K562 (cell line): ENCODE measurements at regions not wholly inside any gene's neighbourhood (a gene's known extent, or its start where the extent isn't known, plus 50 kb on each side); places are given as distances from the start of the nearest gene placed in this dataset.

Source experiments
- ATAC-seq: fragments of 200-7000 bp; cut with Tn5 transposase; 3 replicates; pipeline ENCODE4 v1.9.1; 2020; ENCODE audit warnings: moderate library complexity
- BruUV-seq: library from RNA; stranded (reverse); fragments of 400-500 nt; replicated peaks from 2 replicates; lab custom pipeline; 2021; lab: Mats Ljungman, UMichigan
- CTCF ChIA-PET: fragments of 300-600 bp; formaldehyde crosslinking; extraction: SDS; loops from one replicate; lab custom pipeline; 2021; ENCODE audit warnings: low intra/inter-chr PET ratio; lab: Yijun Ruan, JAX
- POLR2A ChIA-PET: fragments of 300-600, 350-650 bp; sonication (Branson Sonifier 250); formaldehyde crosslinking; extraction: SDS; loops from one replicate; lab custom pipeline; 2021; ENCODE audit warnings: antibody characterized with exemption, inconsistent platforms; lab: Yijun Ruan, JAX
- DNase-seq, 4 experiments: peaks; one replicate each; pipeline versions ENCODE4 v3.0.0 to v3.0.0-alpha.2; 2011 to 2018; ENCODE audit warnings: low spot score in 3 of 4, mixed read lengths in 3 of 4; ENCODE audit errors: extremely low read depth in 1 of 4
- FAIRE-seq: peaks from 2 replicates; lab custom pipeline; 2011; peaks lifted over from hg19 to GRCh38; lab: Jason Lieb, UNC
- H2AFZ ChIP-seq: 2 replicates; pipeline ENCODE4 v1.6.0; 2011; ENCODE audit warnings: low read depth, low read length, control low read depth, inconsistent platforms
- H3K27ac ChIP-seq: fragments of 200-600 bp; 3 replicates; pipeline ENCODE4 v1.8.0; 2011; ENCODE audit warnings: low read depth, mild to moderate bottlenecking, control low read depth, inconsistent platforms, low read length, moderate library complexity, mixed read lengths; ENCODE audit errors: extremely low read depth
- H3K27me3 ChIP-seq, 2 experiments: fragments of 300-600 bp in 1 of 2; 2 replicates in 1 of 2; 3 replicates in 1 of 2; pipeline versions ENCODE4 v1.6.0 to v1.8.0; 2011; ENCODE audit warnings: inconsistent platforms in 2 of 2, low read length in 2 of 2, mild to moderate bottlenecking in 1 of 2, mixed read lengths in 1 of 2, moderate library complexity in 1 of 2; ENCODE audit not compliant: control insufficient read depth in 2 of 2, insufficient read depth in 2 of 2
- H3K36me3 ChIP-seq: fragments of 300-600 bp; 3 replicates; pipeline ENCODE4 v1.8.0; 2011; ENCODE audit warnings: mild to moderate bottlenecking, low read length, inconsistent platforms; ENCODE audit not compliant: control insufficient read depth, insufficient read depth
- H3K4me1 ChIP-seq, 2 experiments: fragments of 200-600 bp in 1 of 2; replicated peaks in 1 of 2; 2 replicates in 1 of 2; 3 replicates in 1 of 2; pipeline versions ENCODE4 v1.5.1 to v1.8.0; 2011; ENCODE audit warnings: inconsistent platforms in 2 of 2, low read length in 2 of 2, mild to moderate bottlenecking in 1 of 2, mixed read lengths in 1 of 2, moderate library complexity in 1 of 2; ENCODE audit not compliant: control insufficient read depth in 2 of 2, insufficient read depth in 2 of 2
- H3K4me2 ChIP-seq: 2 replicates; pipeline ENCODE4 v1.6.1; 2011; ENCODE audit warnings: low read length, control low read depth, inconsistent platforms, mixed read lengths; ENCODE audit not compliant: insufficient read depth
- H3K4me3 ChIP-seq: fragments of 200-600 bp; sonication (generic), shearing (Covaris generic); 2 replicates; pipeline ENCODE4 v1.5.1; 2016; ENCODE audit warnings: control low read depth, inconsistent platforms
- H3K79me2 ChIP-seq: fragments of 200-600 bp; 3 replicates; pipeline ENCODE4 v1.8.0; 2011; ENCODE audit warnings: low read length, inconsistent platforms; ENCODE audit not compliant: control insufficient read depth, insufficient read depth
- H3K9ac ChIP-seq, 2 experiments: 2 replicates each; pipeline versions ENCODE4 v1.6.0 to v1.6.1; 2011; ENCODE audit warnings: low read depth in 2 of 2, low read length in 2 of 2, control low read depth in 1 of 2, inconsistent platforms in 1 of 2, mild to moderate bottlenecking in 1 of 2, mixed read lengths in 1 of 2; ENCODE audit not compliant: insufficient read depth in 1 of 2
- H3K9me1 ChIP-seq: one replicate; pipeline ENCODE4 v1.6.0; 2011; ENCODE audit warnings: inconsistent platforms, mild to moderate bottlenecking, low read length, moderate library complexity; ENCODE audit not compliant: control insufficient read depth, insufficient read depth
- H3K9me3 ChIP-seq: replicated peaks from 2 replicates; pipeline ENCODE4 v1.5.1; 2011; ENCODE audit warnings: low read depth, low read length, inconsistent platforms; ENCODE audit not compliant: control insufficient read depth, insufficient read depth
- H4K20me1 ChIP-seq: replicated peaks from 2 replicates; pipeline ENCODE4 v1.6.1; 2011; ENCODE audit warnings: low read length, inconsistent platforms, mixed read lengths; ENCODE audit not compliant: control insufficient read depth, insufficient read depth
- ZNF263 ChIP-seq: sonication (generic); formaldehyde crosslinking; IDR thresholded peaks from 2 replicates; pipeline ENCODE4 v1.8.0; 2022; ENCODE audit warnings: mild to moderate bottlenecking, missing genetic modification reagents, borderline replicate concordance
- WGBS: fragments of 100-300 bp; shearing (Covaris generic); methylation state at CpG from one replicate; pipeline ENCODE4 v1.1.6; 2016; ENCODE audit warnings: low coverage, mixed read lengths; ENCODE audit not compliant: insufficient coverage; ENCODE audit errors: missing lambda C conversion rate; 5-methylcytosine and 5-hydroxymethylcytosine counted together
- in situ Hi-C: fragments of 300-500 bp; cut with MboI; formaldehyde crosslinking; loops from 4 replicates; pipeline ENCODE4 v1.15.0; 2018; ENCODE audit warnings: inconsistent platforms, mixed read lengths
- intact Hi-C: fragments of 100-400 bp; cut with micrococcal nuclease; formaldehyde crosslinking; loops from 2 replicates; pipeline ENCODE4 v1.14.2; 2022
- TF ChIP-seq, protein P1 (sequence below): sonication (generic); formaldehyde crosslinking; IDR thresholded peaks from 2 replicates; pipeline ENCODE4 v1.8.0; 2023; ENCODE audit warnings: mild to moderate bottlenecking, missing genetic modification reagents
- TF ChIP-seq, protein P2 (sequence below): IDR thresholded peaks from 2 replicates; pipeline ENCODE4 v1.6.1; 2014; ENCODE audit warnings: antibody characterized with exemption
- TF ChIP-seq, protein P3 (sequence below): fragments of 250-450 bp; sonication (Bioruptor Pico); IDR thresholded peaks from 2 replicates; pipeline ENCODE4 v1.9.0; 2021; ENCODE audit warnings: mild to moderate bottlenecking

DNA sequence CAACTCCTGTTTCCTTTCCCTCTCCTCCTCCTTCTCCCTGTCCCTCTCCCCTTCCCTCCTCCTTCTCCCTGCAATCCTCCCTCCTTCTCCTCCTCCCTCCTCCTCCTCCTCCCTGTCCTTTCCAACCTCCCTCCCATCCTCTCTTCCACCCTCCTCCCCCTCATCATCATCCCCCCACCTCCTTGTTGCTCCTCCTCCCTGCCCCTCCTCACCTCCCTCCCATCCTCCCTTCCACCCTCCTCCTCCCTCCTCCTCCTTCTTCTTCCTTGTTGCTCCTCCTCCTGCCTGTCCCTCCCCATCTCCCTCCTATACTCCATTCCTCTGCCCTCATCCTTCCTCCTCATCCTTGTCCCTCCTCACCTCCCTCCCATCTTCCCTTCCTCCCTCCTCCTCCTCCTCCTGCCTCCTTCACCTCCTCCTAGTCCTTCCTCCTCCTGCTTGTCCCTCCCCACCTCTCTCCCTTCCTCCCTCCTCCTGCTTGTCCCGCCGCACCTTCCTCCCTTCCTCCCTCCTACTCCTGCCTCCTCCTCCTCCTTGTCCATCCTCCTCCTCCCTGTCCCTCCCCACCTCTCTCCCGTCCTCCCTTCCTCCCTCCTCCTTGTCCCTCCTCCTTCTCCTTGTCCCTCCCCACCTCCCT is 222.5 kb downstream of the IRF8 start:
- H2AFZ ChIP-seq, result no peak overlapping the region
- no peaks in the 10 kb centered on the region for H3K9me1 ChIP-seq
- no peak overlapping the region for H3K27ac ChIP-seq
- POLR2A ChIA-PET, result no interaction called here
- no peaks in the 10 kb centered on the region for H3K79me2 ChIP-seq
- H3K36me3 ChIP-seq, result no peaks in the 10 kb centered on the region
- no peaks in the 10 kb centered on the region for H3K4me1 ChIP-seq
- peaks cover 9 to 40% of the 10 kb centered on the region in 2 experiments; a peak in 4 of 5 replicates for H3K27me3 ChIP-seq
- no peak overlapping the region for H3K4me2 ChIP-seq
- TF ChIP-seq, protein P1, sequence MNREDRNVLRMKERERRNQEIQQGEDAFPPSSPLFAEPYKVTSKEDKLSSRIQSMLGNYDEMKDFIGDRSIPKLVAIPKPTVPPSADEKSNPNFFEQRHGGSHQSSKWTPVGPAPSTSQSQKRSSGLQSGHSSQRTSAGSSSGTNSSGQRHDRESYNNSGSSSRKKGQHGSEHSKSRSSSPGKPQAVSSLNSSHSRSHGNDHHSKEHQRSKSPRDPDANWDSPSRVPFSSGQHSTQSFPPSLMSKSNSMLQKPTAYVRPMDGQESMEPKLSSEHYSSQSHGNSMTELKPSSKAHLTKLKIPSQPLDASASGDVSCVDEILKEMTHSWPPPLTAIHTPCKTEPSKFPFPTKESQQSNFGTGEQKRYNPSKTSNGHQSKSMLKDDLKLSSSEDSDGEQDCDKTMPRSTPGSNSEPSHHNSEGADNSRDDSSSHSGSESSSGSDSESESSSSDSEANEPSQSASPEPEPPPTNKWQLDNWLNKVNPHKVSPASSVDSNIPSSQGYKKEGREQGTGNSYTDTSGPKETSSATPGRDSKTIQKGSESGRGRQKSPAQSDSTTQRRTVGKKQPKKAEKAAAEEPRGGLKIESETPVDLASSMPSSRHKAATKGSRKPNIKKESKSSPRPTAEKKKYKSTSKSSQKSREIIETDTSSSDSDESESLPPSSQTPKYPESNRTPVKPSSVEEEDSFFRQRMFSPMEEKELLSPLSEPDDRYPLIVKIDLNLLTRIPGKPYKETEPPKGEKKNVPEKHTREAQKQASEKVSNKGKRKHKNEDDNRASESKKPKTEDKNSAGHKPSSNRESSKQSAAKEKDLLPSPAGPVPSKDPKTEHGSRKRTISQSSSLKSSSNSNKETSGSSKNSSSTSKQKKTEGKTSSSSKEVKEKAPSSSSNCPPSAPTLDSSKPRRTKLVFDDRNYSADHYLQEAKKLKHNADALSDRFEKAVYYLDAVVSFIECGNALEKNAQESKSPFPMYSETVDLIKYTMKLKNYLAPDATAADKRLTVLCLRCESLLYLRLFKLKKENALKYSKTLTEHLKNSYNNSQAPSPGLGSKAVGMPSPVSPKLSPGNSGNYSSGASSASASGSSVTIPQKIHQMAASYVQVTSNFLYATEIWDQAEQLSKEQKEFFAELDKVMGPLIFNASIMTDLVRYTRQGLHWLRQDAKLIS, result no peak
- TF ChIP-seq, protein P2, sequence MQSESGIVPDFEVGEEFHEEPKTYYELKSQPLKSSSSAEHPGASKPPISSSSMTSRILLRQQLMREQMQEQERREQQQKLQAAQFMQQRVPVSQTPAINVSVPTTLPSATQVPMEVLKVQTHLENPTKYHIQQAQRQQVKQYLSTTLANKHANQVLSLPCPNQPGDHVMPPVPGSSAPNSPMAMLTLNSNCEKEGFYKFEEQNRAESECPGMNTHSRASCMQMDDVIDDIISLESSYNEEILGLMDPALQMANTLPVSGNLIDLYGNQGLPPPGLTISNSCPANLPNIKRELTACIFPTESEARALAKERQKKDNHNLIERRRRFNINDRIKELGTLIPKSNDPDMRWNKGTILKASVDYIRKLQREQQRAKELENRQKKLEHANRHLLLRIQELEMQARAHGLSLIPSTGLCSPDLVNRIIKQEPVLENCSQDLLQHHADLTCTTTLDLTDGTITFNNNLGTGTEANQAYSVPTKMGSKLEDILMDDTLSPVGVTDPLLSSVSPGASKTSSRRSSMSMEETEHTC, result no peak
- TF ChIP-seq ZNF263 (CRISPR knock-in tag), result peak; percentile 84
- TF ChIP-seq, protein P3, sequence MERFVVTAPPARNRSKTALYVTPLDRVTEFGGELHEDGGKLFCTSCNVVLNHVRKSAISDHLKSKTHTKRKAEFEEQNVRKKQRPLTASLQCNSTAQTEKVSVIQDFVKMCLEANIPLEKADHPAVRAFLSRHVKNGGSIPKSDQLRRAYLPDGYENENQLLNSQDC, result no peak
- TF ChIP-seq, all 486 proteins: peak for 1
- CTCF ChIA-PET, result no interaction called here
- 0% methylated on average over 1 of the region's 3 CpGs for WGBS
- DNase-seq (no peak), FAIRE-seq (no peak), ATAC-seq (no peak)
- Histone ChIP-seq H4K20me1 (no peaks in the 10 kb centered on the region; the same call in 1 of the 2 replicates), H3K4me3 (no peak overlapping the region), H3K9ac (no peak overlapping the region), H3K9me3 (no peaks in the 10 kb centered on the region)
- no TSS peak for BruUV-seq
- in situ Hi-C loops, result no loop called here
- intact Hi-C loops, result no loop called here
